Activated T-cell treated with anti-CD3 and anti-CD28 coated beads, Interleukin-2, amount 50 U/mL, for 4 hours (primary cell): ENCODE measurements at regions not wholly inside any gene's neighbourhood (a gene's known extent, or its start where the extent isn't known, plus 50 kb on each side); places are given as distances from the start of the nearest gene placed in this dataset.

Source experiments
- ATAC-seq, 2 donors: fragments of 200-7000 bp; cut with Tn5 transposase; one replicate each; pipeline ENCODE4 v1.10.0; 2021
- DNase-seq: peaks from one replicate; pipeline ENCODE4 v3.0.0-alpha.2; 2020
- H3K27me3 Mint-ChIP-seq: one replicate; pipeline ENCODE4 v1.8.0; 2021; ENCODE audit warnings: low read depth, mixed read lengths
- H3K36me3 Mint-ChIP-seq: one replicate; pipeline ENCODE4 v1.8.0; 2022; ENCODE audit warnings: mixed read lengths; ENCODE audit not compliant: insufficient read depth
- H3K4me1 Mint-ChIP-seq: one replicate; pipeline ENCODE4 v1.8.0; 2021; ENCODE audit warnings: low read depth, mixed read lengths
- H3K4me3 Mint-ChIP-seq: one replicate; pipeline ENCODE4 v1.8.0; 2021; ENCODE audit warnings: mild to moderate bottlenecking, moderate library complexity, mixed read lengths
- H3K9me3 Mint-ChIP-seq: one replicate; pipeline ENCODE4 v1.8.0; 2021; ENCODE audit warnings: mixed read lengths

- peak; percentile 49 for DNase-seq
- Mint-ChIP-seq H3K9me3 (peaks cover 9% of the 10 kb centered on the region), H3K4me3 (no peak overlapping the region)
These were observed 125.1 kb upstream of the IPO9 start for GRCh38 chr1:201703621-201704438.

GRCh38 chr1:201704439-201704792, 124.5 kb upstream of the IPO9 start:
- Mint-ChIP-seq H3K4me3 (no peak overlapping the region), H3K27me3 (peaks cover 7% of the 10 kb centered on the region), H3K4me1 (no peaks in the 10 kb centered on the region), H3K36me3 (no peaks in the 10 kb centered on the region), H3K9me3 (peaks cover 9% of the 10 kb centered on the region)
- DNase-seq, result no peak
- no peak for ATAC-seq

More at GRCh38 chr1:201703621-201704438, 125.1 kb upstream of the IPO9 start:
- H3K36me3 Mint-ChIP-seq, result no peaks in the 10 kb centered on the region
- H3K4me1 Mint-ChIP-seq, result no peaks in the 10 kb centered on the region
- ATAC-seq, result peak; percentile 76 to 84
- H3K27me3 Mint-ChIP-seq, result peaks cover 7% of the 10 kb centered on the region

- peaks cover 9% of the 10 kb centered on the region for H3K9me3 Mint-ChIP-seq
- no peaks in the 10 kb centered on the region for H3K36me3 Mint-ChIP-seq
- no peaks in the 10 kb centered on the region for H3K4me1 Mint-ChIP-seq
- peaks cover 7% of the 10 kb centered on the region for H3K27me3 Mint-ChIP-seq
- H3K4me3 Mint-ChIP-seq, result no peak overlapping the region
- DNase-seq (no peak), ATAC-seq (no peak)
These were observed 123.6 kb upstream of the IPO9 start for GRCh38 chr1:201705389-201705788.

- Mint-ChIP-seq H3K36me3 (no peaks in the 10 kb centered on the region), H3K27me3 (peaks cover 7% of the 10 kb centered on the region), H3K9me3 (peaks cover 9% of the 10 kb centered on the region), H3K4me3 (no peak overlapping the region), H3K4me1 (no peaks in the 10 kb centered on the region)
- no peak for DNase-seq
- no peak for ATAC-seq
These were observed 122.8 kb upstream of the IPO9 start for GRCh38 chr1:201706109-201706508.

GRCh38 chr1:201707027-201707426, 121.9 kb upstream of the IPO9 start:
- Mint-ChIP-seq H3K36me3 (no peaks in the 10 kb centered on the region), H3K4me1 (no peaks in the 10 kb centered on the region), H3K9me3 (peaks cover 4% of the 10 kb centered on the region), H3K4me3 (no peak overlapping the region), H3K27me3 (peaks cover 5% of the 10 kb centered on the region)
- DNase-seq, result no peak
- ATAC-seq, result no peak

- Mint-ChIP-seq H3K27me3 (peaks cover 3% of the 10 kb centered on the region), H3K4me1 (no peaks in the 10 kb centered on the region), H3K36me3 (no peaks in the 10 kb centered on the region), H3K4me3 (no peak overlapping the region), H3K9me3 (peaks cover 1% of the 10 kb centered on the region)
- ATAC-seq (no peak), DNase-seq (no peak)
These were observed 121.3 kb upstream of the IPO9 start for GRCh38 chr1:201707656-201708055.

- H3K36me3 Mint-ChIP-seq, result no peaks in the 10 kb centered on the region
- DNase-seq, result no peak
- ATAC-seq, result no peak
- peaks cover 2% of the 10 kb centered on the region for H3K27me3 Mint-ChIP-seq
- H3K4me3 Mint-ChIP-seq, result no peak overlapping the region
- no peaks in the 10 kb centered on the region for H3K9me3 Mint-ChIP-seq
- no peaks in the 10 kb centered on the region for H3K4me1 Mint-ChIP-seq
These were observed 120.9 kb upstream of the IPO9 start for GRCh38 chr1:201708085-201708512.

- Mint-ChIP-seq H3K36me3 (no peaks in the 10 kb centered on the region), H3K9me3 (no peaks in the 10 kb centered on the region), H3K27me3 (peaks cover 2% of the 10 kb centered on the region), H3K4me3 (no peak overlapping the region), H3K4me1 (no peaks in the 10 kb centered on the region)
- DNase-seq, result no peak
- no peak for ATAC-seq
These were observed 120.3 kb upstream of the IPO9 start for GRCh38 chr1:201708691-201709090.

- H3K36me3 Mint-ChIP-seq, result no peaks in the 10 kb centered on the region
- H3K27me3 Mint-ChIP-seq, result no peaks in the 10 kb centered on the region
- DNase-seq, result peak; percentile 44
- H3K4me3 Mint-ChIP-seq, result no peak overlapping the region
- peak; percentile 89 to 90 for ATAC-seq
- no peaks in the 10 kb centered on the region for H3K9me3 Mint-ChIP-seq
- no peaks in the 10 kb centered on the region for H3K4me1 Mint-ChIP-seq
These were observed 119.2 kb upstream of the IPO9 start for GRCh38 chr1:201709564-201710295.

GRCh38 chr1:201710632-201711597, 118.0 kb upstream of the IPO9 start:
- ATAC-seq (no peak), DNase-seq (no peak)
- no peaks in the 10 kb centered on the region for H3K9me3 Mint-ChIP-seq
- H3K27me3 Mint-ChIP-seq, result no peaks in the 10 kb centered on the region
- no peaks in the 10 kb centered on the region for H3K36me3 Mint-ChIP-seq
- H3K4me1 Mint-ChIP-seq, result no peaks in the 10 kb centered on the region
- no peak overlapping the region for H3K4me3 Mint-ChIP-seq

GRCh38 chr1:201711811-201712210, 117.1 kb upstream of the IPO9 start:
- Mint-ChIP-seq H3K4me1 (no peaks in the 10 kb centered on the region), H3K9me3 (no peaks in the 10 kb centered on the region)
- no peak for DNase-seq

GRCh38 chr1:201712387-201713085, 116.4 kb upstream of the IPO9 start:
- DNase-seq, result no peak
- H3K9me3 Mint-ChIP-seq, result no peaks in the 10 kb centered on the region
- no peaks in the 10 kb centered on the region for H3K4me1 Mint-ChIP-seq
- H3K36me3 Mint-ChIP-seq, result no peaks in the 10 kb centered on the region
- no peak overlapping the region for H3K4me3 Mint-ChIP-seq
- H3K27me3 Mint-ChIP-seq, result no peaks in the 10 kb centered on the region
- ATAC-seq, result no peak

More at GRCh38 chr1:201711811-201712210, 117.1 kb upstream of the IPO9 start:
- Mint-ChIP-seq H3K36me3 (no peaks in the 10 kb centered on the region), H3K27me3 (no peaks in the 10 kb centered on the region), H3K4me3 (no peak overlapping the region)
- ATAC-seq, result no peak

GRCh38 chr1:201713086-201713810, 115.7 kb upstream of the IPO9 start:
- Mint-ChIP-seq H3K4me3 (no peak overlapping the region), H3K9me3 (no peaks in the 10 kb centered on the region), H3K27me3 (no peaks in the 10 kb centered on the region), H3K4me1 (no peaks in the 10 kb centered on the region), H3K36me3 (no peaks in the 10 kb centered on the region)
- DNase-seq, result no peak
- ATAC-seq, result no peak
